K562 (cell line): ENCODE measurements at regions not wholly inside any gene's neighbourhood (a gene's known extent, or its start where the extent isn't known, plus 50 kb on each side); places are given as distances from the start of the nearest gene placed in this dataset.

Experiments used
- ELF2 ChIP-seq: fragments of 250-450 bp; sonication (Bioruptor Pico); IDR thresholded peaks from 2 replicates; pipeline ENCODE4 v1.5.0; 2021; ENCODE audit warnings: mild to moderate bottlenecking
- ETV5 ChIP-seq: sonication (generic); formaldehyde crosslinking; IDR thresholded peaks from 2 replicates; pipeline ENCODE4 v1.4.0; 2020; ENCODE audit warnings: low read depth, mild to moderate bottlenecking, missing genetic modification reagents
- HLTF ChIP-seq: fragments of 450-650 bp; IDR thresholded peaks from 2 replicates; pipeline ENCODE4 v1.6.1; 2016
- IRF9 ChIP-seq: fragments of 450-650 bp; IDR thresholded peaks from 2 replicates; pipeline ENCODE4 v1.6.1; 2016; ENCODE audit warnings: missing biosample characterization, missing genetic modification characterization
- RBM39 ChIP-seq: fragments of 200-400 bp; formaldehyde crosslinking; optimal IDR thresholded peaks from 2 replicates; pipeline ENCODE3; 2018; ENCODE audit warnings: low read depth, low read length
- TCF7 ChIP-seq: sonication (generic); IDR thresholded peaks from 2 replicates; pipeline ENCODE4 v1.6.1; 2016; ENCODE audit warnings: antibody characterized with exemption, borderline replicate concordance
- ZNF23 ChIP-seq: fragments of 250-450 bp; sonication (Bioruptor Pico); IDR thresholded peaks from 2 replicates; pipeline ENCODE4 v1.4.0; 2020; ENCODE audit warnings: mild to moderate bottlenecking
- ZNF407 ChIP-seq: fragments of 450-650 bp; IDR thresholded peaks from 2 replicates; pipeline ENCODE4 v1.6.1; 2016; ENCODE audit warnings: low read depth
- ZNF592 ChIP-seq: fragments of 450-650 bp; IDR thresholded peaks from 2 replicates; pipeline ENCODE4 v1.6.1; 2017; ENCODE audit warnings: antibody characterized with exemption, mild to moderate bottlenecking
- ZNF695 ChIP-seq: fragments of 450-650 bp; formaldehyde crosslinking; IDR thresholded peaks from 2 replicates; pipeline ENCODE4 v1.4.0; 2020; ENCODE audit warnings: mild to moderate bottlenecking, moderate library complexity
- TF ChIP-seq, protein P1 (sequence below): fragments of 450-650 bp; conservative IDR thresholded peaks from 2 replicates; pipeline ENCODE4 v1.6.1; 2016; ENCODE audit warnings: missing genetic modification characterization, low read depth, mild to moderate bottlenecking, control low read depth, missing compliant biosample characterization

DNA sequence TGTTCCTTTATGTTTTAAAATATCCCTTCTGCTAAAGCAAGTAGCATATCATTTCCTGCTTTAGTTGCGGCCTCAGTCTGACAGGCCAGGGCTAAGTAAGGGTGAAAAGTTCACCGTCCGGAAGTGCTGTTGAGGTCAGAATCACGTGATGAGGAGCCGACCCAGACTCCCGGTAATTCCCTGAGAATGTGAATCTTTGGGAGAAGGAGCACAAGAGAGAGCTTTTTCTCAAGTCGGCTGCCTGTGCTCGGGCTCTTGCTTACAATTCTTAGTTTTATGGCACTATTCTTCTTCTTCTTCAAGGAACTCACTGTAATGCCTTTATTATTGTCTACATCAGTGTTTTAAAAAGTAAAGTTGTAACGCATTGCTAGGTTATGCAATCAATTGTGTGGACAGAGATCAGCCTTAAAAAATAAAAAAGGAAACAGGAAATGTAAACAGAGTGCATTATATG, 309.3 kb downstream of the PRL start (continued):
- TF ChIP-seq ZNF592, result peak; percentile 81; the same call in 1 of the 2 replicates
- no peak for TF ChIP-seq TCF7
- TF ChIP-seq RBM39, result no peak
- peak; percentile 95 for TF ChIP-seq ETV5 (CRISPR knock-in tag)
- no peak for TF ChIP-seq IRF9 (tag)
- TF ChIP-seq, protein P1, sequence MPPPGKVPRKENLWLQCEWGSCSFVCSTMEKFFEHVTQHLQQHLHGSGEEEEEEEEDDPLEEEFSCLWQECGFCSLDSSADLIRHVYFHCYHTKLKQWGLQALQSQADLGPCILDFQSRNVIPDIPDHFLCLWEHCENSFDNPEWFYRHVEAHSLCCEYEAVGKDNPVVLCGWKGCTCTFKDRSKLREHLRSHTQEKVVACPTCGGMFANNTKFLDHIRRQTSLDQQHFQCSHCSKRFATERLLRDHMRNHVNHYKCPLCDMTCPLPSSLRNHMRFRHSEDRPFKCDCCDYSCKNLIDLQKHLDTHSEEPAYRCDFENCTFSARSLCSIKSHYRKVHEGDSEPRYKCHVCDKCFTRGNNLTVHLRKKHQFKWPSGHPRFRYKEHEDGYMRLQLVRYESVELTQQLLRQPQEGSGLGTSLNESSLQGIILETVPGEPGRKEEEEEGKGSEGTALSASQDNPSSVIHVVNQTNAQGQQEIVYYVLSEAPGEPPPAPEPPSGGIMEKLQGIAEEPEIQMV, result no peak
- peak; percentile 18; the same call in 1 of the 2 replicates for TF ChIP-seq ELF2 (CRISPR knock-in tag)
- TF ChIP-seq ZNF695 (CRISPR knock-in tag), result no peak
- TF ChIP-seq HLTF, result no peak
- no peak for TF ChIP-seq ZNF23 (CRISPR knock-in tag)
- no peak for TF ChIP-seq ZNF407
